ENCODE measurements at regions not wholly inside any gene's neighbourhood (a gene's known extent, or its start where the extent isn't known, plus 50 kb on each side); places are given as distances from the start of the nearest gene placed in this dataset.

DNA sequence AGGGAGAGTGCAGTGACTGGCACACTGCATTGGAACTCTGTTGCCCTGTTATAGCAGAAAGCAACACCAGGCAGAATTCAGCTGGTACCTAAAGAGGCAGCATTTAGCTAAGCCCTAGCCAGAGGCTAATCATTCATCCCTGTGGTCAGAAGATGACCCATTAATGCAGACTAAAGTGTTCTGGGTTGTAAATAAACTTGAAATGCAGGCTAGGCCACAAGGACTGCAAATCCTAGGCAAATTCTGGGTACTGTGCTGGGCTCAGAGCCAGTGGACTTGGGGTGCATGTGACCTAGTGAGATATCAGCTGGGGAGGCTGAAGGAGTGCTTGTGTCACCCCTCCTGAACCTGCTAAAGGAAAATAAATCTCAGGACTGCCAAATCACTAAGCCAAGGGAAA lies 91.2 kb downstream of the LPAR4 start:
- TF ChIP-seq, protein P1, sequence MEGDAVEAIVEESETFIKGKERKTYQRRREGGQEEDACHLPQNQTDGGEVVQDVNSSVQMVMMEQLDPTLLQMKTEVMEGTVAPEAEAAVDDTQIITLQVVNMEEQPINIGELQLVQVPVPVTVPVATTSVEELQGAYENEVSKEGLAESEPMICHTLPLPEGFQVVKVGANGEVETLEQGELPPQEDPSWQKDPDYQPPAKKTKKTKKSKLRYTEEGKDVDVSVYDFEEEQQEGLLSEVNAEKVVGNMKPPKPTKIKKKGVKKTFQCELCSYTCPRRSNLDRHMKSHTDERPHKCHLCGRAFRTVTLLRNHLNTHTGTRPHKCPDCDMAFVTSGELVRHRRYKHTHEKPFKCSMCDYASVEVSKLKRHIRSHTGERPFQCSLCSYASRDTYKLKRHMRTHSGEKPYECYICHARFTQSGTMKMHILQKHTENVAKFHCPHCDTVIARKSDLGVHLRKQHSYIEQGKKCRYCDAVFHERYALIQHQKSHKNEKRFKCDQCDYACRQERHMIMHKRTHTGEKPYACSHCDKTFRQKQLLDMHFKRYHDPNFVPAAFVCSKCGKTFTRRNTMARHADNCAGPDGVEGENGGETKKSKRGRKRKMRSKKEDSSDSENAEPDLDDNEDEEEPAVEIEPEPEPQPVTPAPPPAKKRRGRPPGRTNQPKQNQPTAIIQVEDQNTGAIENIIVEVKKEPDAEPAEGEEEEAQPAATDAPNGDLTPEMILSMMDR (IDR thresholded peaks at IDR 0.05; ENCODE audit: insufficient read depth, low read length) = no peak
- TF ChIP-seq, protein P2, sequence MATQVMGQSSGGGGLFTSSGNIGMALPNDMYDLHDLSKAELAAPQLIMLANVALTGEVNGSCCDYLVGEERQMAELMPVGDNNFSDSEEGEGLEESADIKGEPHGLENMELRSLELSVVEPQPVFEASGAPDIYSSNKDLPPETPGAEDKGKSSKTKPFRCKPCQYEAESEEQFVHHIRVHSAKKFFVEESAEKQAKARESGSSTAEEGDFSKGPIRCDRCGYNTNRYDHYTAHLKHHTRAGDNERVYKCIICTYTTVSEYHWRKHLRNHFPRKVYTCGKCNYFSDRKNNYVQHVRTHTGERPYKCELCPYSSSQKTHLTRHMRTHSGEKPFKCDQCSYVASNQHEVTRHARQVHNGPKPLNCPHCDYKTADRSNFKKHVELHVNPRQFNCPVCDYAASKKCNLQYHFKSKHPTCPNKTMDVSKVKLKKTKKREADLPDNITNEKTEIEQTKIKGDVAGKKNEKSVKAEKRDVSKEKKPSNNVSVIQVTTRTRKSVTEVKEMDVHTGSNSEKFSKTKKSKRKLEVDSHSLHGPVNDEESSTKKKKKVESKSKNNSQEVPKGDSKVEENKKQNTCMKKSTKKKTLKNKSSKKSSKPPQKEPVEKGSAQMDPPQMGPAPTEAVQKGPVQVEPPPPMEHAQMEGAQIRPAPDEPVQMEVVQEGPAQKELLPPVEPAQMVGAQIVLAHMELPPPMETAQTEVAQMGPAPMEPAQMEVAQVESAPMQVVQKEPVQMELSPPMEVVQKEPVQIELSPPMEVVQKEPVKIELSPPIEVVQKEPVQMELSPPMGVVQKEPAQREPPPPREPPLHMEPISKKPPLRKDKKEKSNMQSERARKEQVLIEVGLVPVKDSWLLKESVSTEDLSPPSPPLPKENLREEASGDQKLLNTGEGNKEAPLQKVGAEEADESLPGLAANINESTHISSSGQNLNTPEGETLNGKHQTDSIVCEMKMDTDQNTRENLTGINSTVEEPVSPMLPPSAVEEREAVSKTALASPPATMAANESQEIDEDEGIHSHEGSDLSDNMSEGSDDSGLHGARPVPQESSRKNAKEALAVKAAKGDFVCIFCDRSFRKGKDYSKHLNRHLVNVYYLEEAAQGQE (IDR thresholded peaks at IDR 0.05; ENCODE audit: insufficient replicate concordance, low read depth) = no peak
- TF ChIP-seq GABPA (IDR thresholded peaks at IDR 0.05; ENCODE audit: low read depth) = no peak

Data from HL-60 (cell line).